Astrocyte (in vitro differentiated cells and primary cell): ENCODE measurements at regions not wholly inside any gene's neighbourhood (a gene's known extent, or its start where the extent isn't known, plus 50 kb on each side); places are given as distances from the start of the nearest gene placed in this dataset.

ENCODE experiments used
- CTCF ChIP-seq: IDR thresholded peaks from 2 replicates; pipeline ENCODE4 v1.5.1; 2011; ENCODE audit warnings: low read depth, mild to moderate bottlenecking, inconsistent platforms, low read length, moderate library complexity; ENCODE audit not compliant: insufficient read depth
- EZH2 ChIP-seq: IDR thresholded peaks from 2 replicates; pipeline ENCODE4 v1.6.1; 2012; ENCODE audit warnings: mild to moderate bottlenecking, low read length, inconsistent platforms; ENCODE audit not compliant: insufficient read depth

DNA sequence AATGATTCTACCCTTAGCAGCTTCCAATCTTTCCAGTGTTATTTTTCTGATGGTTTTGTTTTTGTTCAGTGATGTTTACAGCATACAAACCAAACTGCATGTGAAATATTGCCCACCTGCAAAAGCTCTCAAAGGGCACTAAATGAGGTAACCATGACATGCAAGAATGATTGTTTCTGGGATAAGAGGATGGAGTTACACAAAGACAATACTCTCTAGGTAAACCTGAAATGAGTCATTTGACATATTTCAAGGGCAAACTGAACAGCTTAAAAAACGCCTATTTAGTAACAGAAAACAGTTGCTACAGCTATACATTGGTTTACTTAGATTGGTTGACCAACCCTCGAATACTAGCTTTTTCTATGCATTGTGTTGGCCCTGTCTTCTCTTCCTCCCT lies 481.7 kb downstream of the ZPLD1 start:
- TF ChIP-seq CTCF: no peak
- TF ChIP-seq EZH2: no peak
